ENCODE measurements at regions not wholly inside any gene's neighbourhood (a gene's known extent, or its start where the extent isn't known, plus 50 kb on each side); places are given as distances from the start of the nearest gene placed in this dataset.
A peak's percentile ranks its signal among the peaks of the same experiment; 100 is the strongest.
"Not testable (repeated sequence)": the region's sequence is repeated elsewhere in the genome, so short reads cannot be mapped to it uniquely, and the experiment has no call there.

DNA sequence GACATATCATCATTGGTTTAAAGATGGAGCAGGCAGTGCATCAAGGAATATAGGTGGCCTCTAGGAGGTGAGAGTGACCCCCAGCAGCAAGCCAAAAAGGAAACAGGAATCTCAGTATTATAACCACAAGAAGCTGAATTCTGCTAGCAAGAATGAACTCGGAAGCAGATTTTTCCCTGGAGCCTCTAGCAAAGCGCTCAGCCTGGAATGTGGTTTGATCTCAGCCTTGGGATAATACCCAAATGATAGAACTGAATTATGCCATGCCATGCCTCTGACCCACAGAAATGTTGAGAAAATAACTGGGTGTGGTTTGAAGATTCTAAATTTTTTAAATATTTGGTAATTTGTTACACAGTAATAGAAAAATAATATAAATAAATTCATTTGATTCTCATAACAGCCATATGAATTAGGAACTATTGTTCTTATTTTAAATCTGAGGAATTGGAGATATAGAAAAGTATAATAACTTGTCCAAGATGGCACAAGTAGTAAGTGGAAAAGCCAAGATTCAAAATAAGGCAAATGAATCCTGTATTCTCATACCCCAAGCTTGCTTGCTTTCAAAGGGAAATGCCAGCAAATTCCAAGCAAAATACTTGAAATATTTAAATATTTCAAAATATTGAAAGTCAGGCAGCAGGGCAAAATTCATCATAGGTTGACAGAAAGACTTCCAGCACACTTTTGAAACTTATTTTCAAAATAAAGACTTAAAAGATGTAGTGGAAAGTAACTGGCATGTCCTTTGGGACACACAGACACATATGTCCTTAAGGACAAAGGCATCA is 567.4 kb downstream of the KCNA4 start:
- DNase-seq (ENCODE audit: insufficient read length, low spot score) (no peak), FAIRE-seq (no peak)
- TF ChIP-seq, protein P1, sequence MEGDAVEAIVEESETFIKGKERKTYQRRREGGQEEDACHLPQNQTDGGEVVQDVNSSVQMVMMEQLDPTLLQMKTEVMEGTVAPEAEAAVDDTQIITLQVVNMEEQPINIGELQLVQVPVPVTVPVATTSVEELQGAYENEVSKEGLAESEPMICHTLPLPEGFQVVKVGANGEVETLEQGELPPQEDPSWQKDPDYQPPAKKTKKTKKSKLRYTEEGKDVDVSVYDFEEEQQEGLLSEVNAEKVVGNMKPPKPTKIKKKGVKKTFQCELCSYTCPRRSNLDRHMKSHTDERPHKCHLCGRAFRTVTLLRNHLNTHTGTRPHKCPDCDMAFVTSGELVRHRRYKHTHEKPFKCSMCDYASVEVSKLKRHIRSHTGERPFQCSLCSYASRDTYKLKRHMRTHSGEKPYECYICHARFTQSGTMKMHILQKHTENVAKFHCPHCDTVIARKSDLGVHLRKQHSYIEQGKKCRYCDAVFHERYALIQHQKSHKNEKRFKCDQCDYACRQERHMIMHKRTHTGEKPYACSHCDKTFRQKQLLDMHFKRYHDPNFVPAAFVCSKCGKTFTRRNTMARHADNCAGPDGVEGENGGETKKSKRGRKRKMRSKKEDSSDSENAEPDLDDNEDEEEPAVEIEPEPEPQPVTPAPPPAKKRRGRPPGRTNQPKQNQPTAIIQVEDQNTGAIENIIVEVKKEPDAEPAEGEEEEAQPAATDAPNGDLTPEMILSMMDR (IDR thresholded peaks at IDR 0.05; ENCODE audit: insufficient read depth, missing control alignments) = no peak

DNA sequence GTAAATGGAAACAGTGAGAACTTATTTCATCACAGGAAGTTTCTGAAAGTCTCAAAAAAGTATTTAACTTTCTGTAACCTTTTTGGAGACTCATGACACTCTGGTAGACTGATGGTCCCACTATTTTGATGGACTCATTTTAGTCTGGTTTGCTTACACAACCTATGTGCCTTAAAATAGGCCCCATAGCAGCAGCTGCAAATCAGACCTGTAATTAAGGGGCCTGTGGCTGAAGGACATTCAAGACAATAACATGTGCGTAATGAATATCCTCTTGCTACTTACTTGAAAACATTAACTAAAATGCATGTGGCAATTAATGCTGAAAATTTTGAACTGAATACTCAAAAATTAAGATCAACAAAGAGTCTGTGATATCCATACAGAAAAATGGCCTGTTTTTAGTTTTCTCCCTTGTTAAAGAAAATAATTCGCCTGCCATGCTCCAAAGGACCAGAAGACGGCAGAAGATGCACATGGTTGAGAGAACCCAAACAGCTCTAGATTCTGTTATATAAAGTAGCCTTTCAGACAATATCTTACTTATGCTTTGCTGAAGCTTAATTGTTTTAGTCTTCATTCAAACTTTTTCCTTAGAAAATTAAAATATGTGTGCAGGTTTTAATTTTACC is 568.5 kb downstream of the KCNA4 start:
- DNase-seq (ENCODE audit: insufficient read length, low spot score) = no peak
- FAIRE-seq = peak; percentile 6
- TF ChIP-seq, protein P1 (IDR thresholded peaks at IDR 0.05; ENCODE audit: insufficient read depth, missing control alignments) = peak; percentile 81

DNA sequence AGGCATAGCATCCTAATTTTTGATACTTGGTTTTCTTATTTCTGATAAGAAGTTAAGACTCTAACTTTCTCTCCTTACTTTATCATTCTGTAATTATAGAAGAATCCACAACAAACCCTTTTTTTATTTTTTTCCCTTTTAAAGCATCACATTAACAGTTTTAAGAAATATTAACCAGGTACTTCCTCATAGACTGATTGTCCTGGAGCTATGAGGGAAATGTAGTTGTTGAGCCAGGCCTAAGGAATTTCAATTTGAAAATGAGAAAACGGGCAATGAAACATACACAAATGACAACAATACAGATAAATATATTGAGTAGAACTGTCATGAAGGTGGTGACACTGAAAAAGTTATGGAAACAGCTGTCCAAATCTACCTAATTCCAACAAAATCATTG is 569.0 kb downstream of the KCNA4 start:
- no peak for DNase-seq (ENCODE audit: insufficient read length, low spot score)
- FAIRE-seq = no peak
- TF ChIP-seq, protein P1 (IDR thresholded peaks at IDR 0.05; ENCODE audit: insufficient read depth, missing control alignments) = no peak

DNA sequence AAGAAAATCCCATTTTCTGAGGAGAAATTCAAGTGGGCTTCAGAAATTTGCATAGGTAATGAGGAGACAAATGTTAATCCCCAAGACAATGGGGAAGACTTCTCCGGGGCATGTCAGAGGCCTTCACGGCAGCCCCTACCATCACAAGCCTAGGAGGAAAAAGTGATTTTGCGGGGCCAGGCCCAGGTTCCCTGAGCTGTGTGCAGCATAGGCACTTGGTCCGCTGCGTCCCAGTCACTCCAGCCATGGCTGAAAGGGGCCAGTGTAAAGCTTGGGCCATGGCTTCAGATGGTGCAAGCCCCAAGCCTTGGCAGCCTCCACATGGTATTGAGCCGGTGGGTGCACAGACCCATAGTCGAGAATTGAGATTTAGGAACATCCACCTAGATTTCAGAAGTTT is 570.7 kb downstream of the KCNA4 start:
- TF ChIP-seq, protein P1 (IDR thresholded peaks at IDR 0.05; ENCODE audit: insufficient read depth, missing control alignments) = no peak
- DNase-seq (ENCODE audit: insufficient read length, low spot score) (no peak), FAIRE-seq (no peak)

DNA sequence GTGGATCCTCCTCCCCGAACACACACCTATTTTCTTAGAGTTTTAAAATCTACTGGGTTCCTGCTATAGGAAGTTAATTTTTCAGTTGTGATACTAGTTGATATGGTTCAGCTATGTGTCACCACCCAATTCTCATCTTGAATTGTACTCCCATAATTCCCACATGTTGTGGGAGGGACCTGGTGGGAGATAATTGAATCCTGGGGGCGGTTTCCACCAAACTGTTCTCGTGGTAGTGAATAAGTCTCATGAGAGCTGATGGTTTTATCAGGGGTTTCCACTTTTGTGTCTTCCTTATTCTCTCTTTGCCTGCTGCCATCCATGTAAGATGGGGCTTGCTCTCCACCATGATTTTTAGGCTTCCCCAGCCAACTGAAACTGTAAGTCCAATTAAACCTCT is 571.6 kb downstream of the KCNA4 start:
- FAIRE-seq; DNase-seq (ENCODE audit: insufficient read length, low spot score): not testable (repeated sequence)

DNA sequence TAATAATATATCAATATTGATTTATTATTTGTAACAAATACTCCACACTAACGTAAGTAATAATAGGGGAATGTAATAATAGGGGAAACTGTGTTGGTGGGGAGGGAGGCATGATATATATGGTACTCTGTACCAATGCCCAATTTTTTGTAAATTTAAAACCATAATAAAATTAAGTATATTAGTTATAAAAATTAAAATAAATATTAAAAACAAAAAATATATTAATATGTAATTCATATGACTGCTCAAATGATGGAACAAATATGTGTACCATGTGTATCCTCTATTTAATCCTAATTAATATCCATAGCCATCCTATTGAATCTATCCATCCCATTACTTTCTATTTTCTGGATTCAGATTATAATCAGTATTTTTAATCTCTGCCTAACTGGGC is 578.0 kb downstream of the KCNA4 start:
- FAIRE-seq (no peak), DNase-seq (ENCODE audit: insufficient read length, low spot score) (no peak)
- TF ChIP-seq, protein P1 (IDR thresholded peaks at IDR 0.05; ENCODE audit: insufficient read depth, missing control alignments) = no peak

DNA sequence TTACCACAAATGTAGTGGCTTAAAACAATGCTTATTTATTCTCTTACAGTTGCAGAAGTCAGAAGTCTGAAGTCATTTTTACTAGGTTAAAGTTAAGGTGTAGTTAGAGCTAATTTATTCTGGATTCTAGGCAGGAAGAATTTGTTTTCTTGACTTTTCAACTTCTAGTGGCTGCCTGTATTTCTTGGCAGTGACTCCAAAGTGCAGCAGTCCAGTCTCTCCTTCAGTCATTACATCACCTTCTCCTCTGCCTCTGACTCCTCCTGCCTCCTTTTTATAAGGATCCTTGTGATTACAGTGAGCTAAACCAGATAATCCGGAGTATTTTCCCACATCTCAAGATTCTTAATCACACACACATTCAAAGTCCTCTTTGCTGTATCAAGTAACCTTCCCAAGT is 581.4 kb downstream of the KCNA4 start:
- FAIRE-seq (no peak), DNase-seq (ENCODE audit: insufficient read length, low spot score) (no peak)
- TF ChIP-seq, protein P1 (IDR thresholded peaks at IDR 0.05; ENCODE audit: insufficient read depth, missing control alignments) = no peak

Data from D721Med (cell line).